Trophoblast cell (in vitro differentiated cells and primary cell): ENCODE measurements at regions not wholly inside any gene's neighbourhood (a gene's known extent, or its start where the extent isn't known, plus 50 kb on each side); places are given as distances from the start of the nearest gene placed in this dataset.

ENCODE experiments used
- DNase-seq, 2 donors: peaks; one replicate each; pipeline ENCODE4 v3.0.0-alpha.2; 2016
- H2AFZ ChIP-seq: 2 replicates; pipeline ENCODE4 v1.6.1; 2013; ENCODE audit warnings: low read length, moderate library complexity, mild to moderate bottlenecking; ENCODE audit not compliant: insufficient read depth, poor library complexity
- H2AK5ac ChIP-seq: 2 replicates; pipeline ENCODE4 v1.6.1; 2013; ENCODE audit warnings: mild to moderate bottlenecking, low read length
- H2BK120ac ChIP-seq: 2 replicates; pipeline ENCODE4 v1.6.1; 2013; ENCODE audit warnings: low read length, mild to moderate bottlenecking, moderate library complexity; ENCODE audit not compliant: insufficient read depth, poor library complexity
- H2BK12ac ChIP-seq: 2 replicates; pipeline ENCODE4 v1.6.1; 2013; ENCODE audit warnings: mild to moderate bottlenecking, low read length, moderate library complexity
- H2BK5ac ChIP-seq: 2 replicates; pipeline ENCODE4 v1.6.1; 2013; ENCODE audit warnings: low read length, low read depth, moderate library complexity, mild to moderate bottlenecking; ENCODE audit not compliant: poor library complexity
- H3K14ac ChIP-seq: 2 replicates; pipeline ENCODE4 v1.6.1; 2013; ENCODE audit warnings: mild to moderate bottlenecking, low read length
- H3K18ac ChIP-seq: 2 replicates; pipeline ENCODE4 v1.6.1; 2013; ENCODE audit warnings: mild to moderate bottlenecking, low read length
- H3K23ac ChIP-seq: 2 replicates; pipeline ENCODE4 v1.6.1; 2013; ENCODE audit warnings: low read length
- H3K27ac ChIP-seq: 2 replicates; pipeline ENCODE4 v1.5.1; 2013; ENCODE audit warnings: low read depth, mild to moderate bottlenecking, inconsistent platforms, low read length, moderate library complexity
- H3K27me3 ChIP-seq: 2 replicates; pipeline ENCODE4 v1.6.1; 2013; ENCODE audit warnings: inconsistent platforms, mild to moderate bottlenecking, low read length, moderate library complexity; ENCODE audit not compliant: insufficient read depth
- H3K36me3 ChIP-seq, 2 experiments: 1 replicate in 1 of 2; 2 replicates in 1 of 2; pipeline ENCODE4 v1.6.1; 2013; ENCODE audit warnings: low read length in 2 of 2, mild to moderate bottlenecking in 2 of 2, moderate library complexity in 1 of 2; ENCODE audit not compliant: insufficient read depth in 2 of 2, control insufficient read depth in 1 of 2
- H3K4ac ChIP-seq: 2 replicates; pipeline ENCODE4 v1.6.1; 2013; ENCODE audit warnings: low read depth, mild to moderate bottlenecking, low read length, moderate library complexity
- H3K4me1 ChIP-seq, 2 experiments: 1 replicate in 1 of 2; 2 replicates in 1 of 2; pipeline ENCODE4 v1.6.1; 2013; ENCODE audit warnings: low read length in 2 of 2, mild to moderate bottlenecking in 2 of 2, moderate library complexity in 1 of 2; ENCODE audit not compliant: insufficient read depth in 2 of 2, control insufficient read depth in 1 of 2
- H3K4me2 ChIP-seq: 2 replicates; pipeline ENCODE4 v1.6.1; 2013; ENCODE audit warnings: inconsistent platforms, mild to moderate bottlenecking, low read length, moderate library complexity
- H3K4me3 ChIP-seq: 2 replicates; pipeline ENCODE4 v1.5.1; 2013; ENCODE audit warnings: mild to moderate bottlenecking, low read depth, low read length, inconsistent platforms
- H3K79me1 ChIP-seq: one replicate; pipeline ENCODE4 v1.6.1; 2013; ENCODE audit warnings: low read length
- H3K79me2 ChIP-seq: 2 replicates; pipeline ENCODE4 v1.6.1; 2013; ENCODE audit warnings: low read length, mild to moderate bottlenecking; ENCODE audit not compliant: control insufficient read depth, insufficient read depth, poor library complexity
- H3K9ac ChIP-seq: 2 replicates; pipeline ENCODE4 v1.6.1; 2013; ENCODE audit warnings: mild to moderate bottlenecking, low read length
- H3K9me3 ChIP-seq: 2 replicates; pipeline ENCODE4 v1.6.1; 2013; ENCODE audit warnings: low read depth, mild to moderate bottlenecking, control low read depth, inconsistent platforms, low read length; ENCODE audit not compliant: insufficient read depth
- H4K12ac ChIP-seq: 2 replicates; pipeline ENCODE4 v1.6.1; 2013; ENCODE audit warnings: low read depth, mild to moderate bottlenecking, low read length, moderate library complexity
- H4K8ac ChIP-seq: 2 replicates; pipeline ENCODE4 v1.6.1; 2013; ENCODE audit warnings: low read depth, mild to moderate bottlenecking, low read length, moderate library complexity
- H4K91ac ChIP-seq: one replicate; pipeline ENCODE4 v1.6.1; 2013; ENCODE audit warnings: low read depth, mild to moderate bottlenecking, low read length, moderate library complexity
- WGBS: extraction: QIAGEN DNeasy Blood & Tissue Kit; methylation state at CpG from one replicate; pipeline ENCODE4 v1.1.7; 2013; ENCODE audit warnings: missing lambda C conversion rate; ENCODE audit not compliant: insufficient read length, insufficient coverage; ENCODE audit errors: extremely low coverage; 5-methylcytosine and 5-hydroxymethylcytosine counted together

DNA sequence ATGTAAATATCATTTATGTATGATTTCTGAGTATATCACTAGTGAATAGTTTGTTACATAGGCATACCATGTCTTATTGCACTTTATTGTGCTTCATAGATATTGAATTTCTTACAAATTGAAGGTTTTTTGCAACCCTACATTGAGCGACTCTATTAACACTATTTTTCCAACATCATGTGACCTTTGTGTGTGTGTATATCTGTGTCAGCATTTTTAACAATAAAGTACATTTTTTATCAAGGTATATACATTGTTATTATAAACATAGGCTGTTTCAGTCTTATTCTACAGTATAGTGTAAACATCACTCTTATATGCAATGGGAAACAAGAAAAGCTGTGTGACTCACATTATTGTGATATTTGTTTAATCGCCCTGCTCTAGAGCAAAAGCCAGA lies 1944.9 kb downstream of the TP53TG3F start:
- Histone ChIP-seq H2BK12ac (no peak overlapping the region), H3K4me1 (no peaks in the 10 kb centered on the region), H3K4me2 (no peak overlapping the region), H3K4ac (no peak overlapping the region), H2BK120ac (no peak overlapping the region), H2AK5ac (no peak overlapping the region), H3K27ac (no peak overlapping the region), H4K12ac (no peak overlapping the region), H3K23ac (no peak overlapping the region), H3K18ac (no peak overlapping the region), H3K9me3 (peaks cover 12% of the 10 kb centered on the region), H3K79me1 (no peaks in the 10 kb centered on the region), H3K4me3 (no peak overlapping the region), H3K36me3 (no peaks in the 10 kb centered on the region), H3K9ac (no peak overlapping the region), H3K27me3 (no peaks in the 10 kb centered on the region), H3K14ac (no peak overlapping the region), H3K79me2 (no peaks in the 10 kb centered on the region), H4K8ac (no peak overlapping the region), H2BK5ac (no peak overlapping the region), H4K91ac (no peak overlapping the region), H2AFZ (no peak overlapping the region)
- DNase-seq, result no peak
- no CpG with 5 or more reads among the region's 2 CpGs for WGBS

DNA sequence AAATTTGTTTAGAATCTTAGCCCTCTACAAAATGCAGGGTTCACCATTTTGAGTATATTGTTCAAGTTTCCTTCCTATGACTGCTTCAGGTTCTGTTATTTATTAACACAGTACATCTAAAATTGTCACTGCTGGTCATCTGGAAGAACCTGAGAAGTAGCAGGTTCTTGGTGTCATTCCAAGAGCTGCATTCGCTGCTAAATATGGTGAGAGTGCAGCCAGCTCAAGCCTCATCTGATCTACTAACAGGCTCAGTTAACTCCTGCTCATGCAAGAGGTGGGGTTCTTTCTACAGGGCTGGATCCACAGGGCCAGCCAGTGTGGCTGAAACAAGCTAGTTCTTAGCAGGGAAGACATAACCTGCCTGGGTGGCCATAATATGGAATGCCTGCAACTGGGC lies 1946.1 kb downstream of the TP53TG3F start:
- no peaks in the 10 kb centered on the region for H3K79me1 ChIP-seq
- no peaks in the 10 kb centered on the region for H3K4me1 ChIP-seq
- H3K18ac ChIP-seq, result no peak overlapping the region
- WGBS, result no CpG with 5 or more reads among the region's 1 CpG
- H3K23ac ChIP-seq, result no peak overlapping the region
- no peak overlapping the region for H3K4me2 ChIP-seq
- DNase-seq, result no peak
- no peak overlapping the region for H4K12ac ChIP-seq
- H3K14ac ChIP-seq, result no peak overlapping the region
- no peak overlapping the region for H3K4me3 ChIP-seq
- no peak overlapping the region for H2BK5ac ChIP-seq
- no peaks in the 10 kb centered on the region for H3K36me3 ChIP-seq
- no peaks in the 10 kb centered on the region for H3K27me3 ChIP-seq
- H4K8ac ChIP-seq, result no peak overlapping the region
- H2BK12ac ChIP-seq, result no peak overlapping the region
- no peaks in the 10 kb centered on the region for H3K79me2 ChIP-seq
- H3K4ac ChIP-seq, result no peak overlapping the region
- no peak overlapping the region for H2BK120ac ChIP-seq
- H3K9ac ChIP-seq, result no peak overlapping the region
- H3K9me3 ChIP-seq, result peaks cover 12% of the 10 kb centered on the region
- H4K91ac ChIP-seq, result no peak overlapping the region
- H2AK5ac ChIP-seq, result no peak overlapping the region
- H2AFZ ChIP-seq, result no peak overlapping the region
- H3K27ac ChIP-seq, result no peak overlapping the region

DNA sequence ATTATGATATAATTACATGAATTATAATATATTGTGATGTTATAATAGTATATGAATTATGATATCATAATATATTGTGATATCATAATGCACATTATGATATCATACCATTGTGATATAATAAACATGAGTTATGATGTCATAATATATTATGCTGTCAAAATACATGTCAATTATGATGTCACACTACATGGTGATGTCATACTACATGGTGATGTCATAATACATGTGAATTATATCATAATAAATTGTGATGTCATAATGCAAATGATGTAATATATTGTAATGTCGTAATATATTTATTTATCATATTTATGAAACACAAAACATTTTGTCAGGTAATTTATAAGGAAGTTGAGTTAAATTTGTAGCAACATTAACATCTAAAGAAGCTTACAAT lies 1950.1 kb downstream of the TP53TG3F start:
- Histone ChIP-seq H2AFZ (no peak overlapping the region), H4K8ac (no peak overlapping the region), H3K79me1 (no peaks in the 10 kb centered on the region), H3K4me1 (no peaks in the 10 kb centered on the region), H4K91ac (no peak overlapping the region), H3K79me2 (no peaks in the 10 kb centered on the region), H3K27me3 (no peaks in the 10 kb centered on the region), H3K4me3 (no peak overlapping the region), H3K27ac (no peak overlapping the region), H3K36me3 (no peaks in the 10 kb centered on the region), H3K9me3 (peaks cover 13% of the 10 kb centered on the region), H4K12ac (no peak overlapping the region), H3K4me2 (no peak overlapping the region), H3K4ac (no peak overlapping the region), H3K9ac (no peak overlapping the region), H2BK12ac (no peak overlapping the region), H3K18ac (no peak overlapping the region), H2BK5ac (no peak overlapping the region), H3K14ac (no peak overlapping the region), H3K23ac (no peak overlapping the region), H2AK5ac (no peak overlapping the region), H2BK120ac (no peak overlapping the region)
- WGBS, result no CpG with 5 or more reads among the region's 1 CpG
- no peak for DNase-seq

DNA sequence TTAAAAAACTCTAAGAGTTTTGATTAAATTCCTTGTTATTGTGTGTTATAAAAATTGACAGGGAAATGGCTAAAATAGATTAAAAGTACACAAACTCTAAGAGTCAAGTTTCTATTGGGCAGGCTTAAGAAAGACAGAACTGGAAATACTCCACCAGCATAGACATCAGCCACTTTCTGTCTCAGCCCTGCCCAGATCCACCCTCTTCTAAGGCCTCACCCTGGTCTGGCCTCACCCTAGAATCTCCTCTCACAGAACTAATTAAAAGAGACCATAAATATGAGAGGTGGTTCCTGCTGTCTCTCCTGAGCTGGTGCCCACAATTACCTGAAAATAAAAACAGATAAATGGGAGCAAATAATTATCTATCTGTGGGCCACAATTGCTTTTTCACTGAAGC lies 1951.0 kb downstream of the TP53TG3F start:
- no peak overlapping the region for H3K18ac ChIP-seq
- H3K9me3 ChIP-seq, result peaks cover 17% of the 10 kb centered on the region
- no peak overlapping the region for H3K14ac ChIP-seq
- H3K27ac ChIP-seq, result no peak overlapping the region
- H4K12ac ChIP-seq, result no peak overlapping the region
- H4K91ac ChIP-seq, result no peak overlapping the region
- no peak overlapping the region for H3K4me2 ChIP-seq
- no peaks in the 10 kb centered on the region for H3K4me1 ChIP-seq
- no peak overlapping the region for H2BK120ac ChIP-seq
- no peak overlapping the region for H2AFZ ChIP-seq
- no peak overlapping the region for H2BK5ac ChIP-seq
- H2AK5ac ChIP-seq, result no peak overlapping the region
- no peak overlapping the region for H3K9ac ChIP-seq
- no peak overlapping the region for H2BK12ac ChIP-seq
- DNase-seq, result no peak
- H3K79me2 ChIP-seq, result no peaks in the 10 kb centered on the region
- no peaks in the 10 kb centered on the region for H3K36me3 ChIP-seq
- H3K4me3 ChIP-seq, result no peak overlapping the region
- H3K79me1 ChIP-seq, result no peaks in the 10 kb centered on the region
- no peak overlapping the region for H4K8ac ChIP-seq
- no peaks in the 10 kb centered on the region for H3K27me3 ChIP-seq
- H3K23ac ChIP-seq, result no peak overlapping the region
- no peak overlapping the region for H3K4ac ChIP-seq

DNA sequence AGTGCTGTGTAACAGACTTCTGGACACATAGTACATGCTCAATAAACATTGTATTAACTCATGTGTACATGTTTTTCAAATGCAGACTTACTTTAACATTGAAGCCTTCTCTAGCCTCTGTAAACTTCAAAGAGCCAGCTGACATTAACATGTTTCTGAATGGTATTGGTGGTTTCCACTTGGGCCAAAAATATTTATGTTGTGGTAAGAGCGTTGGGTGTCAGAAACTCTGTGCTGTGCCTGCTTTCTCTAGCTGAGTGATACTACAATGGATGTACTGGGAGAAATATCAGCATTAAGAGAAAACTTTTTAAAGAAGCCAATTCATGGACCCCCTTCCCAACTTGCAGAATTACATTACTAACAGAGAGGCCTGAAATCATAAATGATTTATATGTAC lies 1951.7 kb downstream of the TP53TG3F start:
- Histone ChIP-seq H3K4ac (no peak overlapping the region), H3K36me3 (no peaks in the 10 kb centered on the region), H4K8ac (no peak overlapping the region), H2AK5ac (no peak overlapping the region), H3K18ac (no peak overlapping the region), H3K14ac (no peak overlapping the region), H4K12ac (no peak overlapping the region), H3K27me3 (no peaks in the 10 kb centered on the region), H2BK5ac (no peak overlapping the region), H3K79me2 (no peaks in the 10 kb centered on the region), H3K4me2 (no peak overlapping the region), H3K27ac (no peak overlapping the region), H2AFZ (no peak overlapping the region), H2BK120ac (no peak overlapping the region), H3K23ac (no peak overlapping the region), H2BK12ac (no peak overlapping the region), H3K79me1 (no peaks in the 10 kb centered on the region), H3K9ac (no peak overlapping the region), H3K4me3 (no peak overlapping the region), H3K9me3 (peaks cover 11% of the 10 kb centered on the region), H3K4me1 (no peaks in the 10 kb centered on the region), H4K91ac (no peak overlapping the region)
- WGBS, result no CpG with 5 or more reads among the region's 1 CpG
- no peak for DNase-seq
